ENCODE measurements at regions not wholly inside any gene's neighbourhood (a gene's known extent, or its start where the extent isn't known, plus 50 kb on each side); places are given as distances from the start of the nearest gene placed in this dataset.

DNA sequence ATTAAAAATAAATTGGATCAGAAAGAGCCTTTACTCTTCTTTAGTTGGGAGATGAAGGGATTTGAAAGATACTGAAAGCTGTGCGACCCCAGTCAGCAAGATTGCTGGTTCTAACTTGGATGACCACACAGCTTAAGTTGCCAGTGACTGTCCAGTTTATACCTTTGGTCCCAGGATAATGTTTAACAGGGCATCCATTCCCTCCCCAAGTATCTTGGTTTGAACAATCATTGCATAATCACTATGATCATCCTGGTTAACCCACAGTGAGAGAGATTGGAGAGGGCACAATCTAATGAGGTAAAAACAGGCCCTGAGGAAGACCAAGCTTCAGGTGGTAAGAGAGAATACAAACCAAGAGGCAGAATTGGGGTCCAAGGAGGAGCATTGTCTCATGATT lies 798.3 kb downstream of the MAFB start:
- Histone ChIP-seq H4K5ac (ENCODE audit: insufficient read length, low read depth, low read length) (no peak overlapping the region), H4K8ac (ENCODE audit: extremely low read depth, insufficient read depth, low read length) (no peak overlapping the region), H2BK12ac (ENCODE audit: low read depth, low read length) (no peak overlapping the region), H3K4ac (replicated peaks; ENCODE audit: insufficient read length, low read depth, low read length) (no peak overlapping the region), H4K91ac (replicated peaks; ENCODE audit: insufficient read length, low read length) (no peak overlapping the region), H2BK5ac (ENCODE audit: low read depth, low read length) (no peak overlapping the region), H2BK120ac (replicated peaks; ENCODE audit: low read depth, low read length) (no peak overlapping the region), H3K27ac (ENCODE audit: low read depth, low read length) (no peak overlapping the region), H2AK5ac (ENCODE audit: low read depth, low read length) (no peak overlapping the region), H3K9ac (replicated peaks in 1 of 4; ENCODE audit: extremely low read depth in 1 of 4, low read depth in 3 of 4, low read length in 3 of 4) (no peak overlapping the region), H3K4me2 (ENCODE audit: insufficient read depth in 1 of 2, low read depth in 2 of 2, low read length in 2 of 2) (no peak overlapping the region), H3K18ac (ENCODE audit: extremely low read depth, low read length) (no peak overlapping the region), H4K20me1 (replicated peaks in 1 of 2; ENCODE audit: control insufficient read depth in 1 of 2, insufficient read depth in 2 of 2, low read length in 2 of 2) (no peaks in the 10 kb centered on the region), H3K23me2 (ENCODE audit: low read depth, low read length) (no peaks in the 10 kb centered on the region), H2AFZ (ENCODE audit: low read length) (no peak overlapping the region), H3K79me2 (ENCODE audit: control insufficient read depth in 1 of 2, insufficient read depth in 2 of 2, low read length in 2 of 2) (no peaks in the 10 kb centered on the region), H2BK20ac (ENCODE audit: low read length) (no peak overlapping the region), H3K27me3 (replicated peaks in 1 of 4; ENCODE audit: control insufficient read depth in 3 of 4, extremely low read depth in 1 of 4, insufficient read depth in 3 of 4, low read length in 3 of 4) (no peaks in the 10 kb centered on the region), H3K4me3 (ENCODE audit: extremely low read depth in 1 of 4, insufficient read depth in 2 of 4, low read depth in 3 of 4, low read length in 4 of 4) (no peak overlapping the region), H2BK15ac (ENCODE audit: low read length) (no peak overlapping the region), H3K56ac (replicated peaks; ENCODE audit: insufficient read length, low read depth, low read length) (no peak overlapping the region), H3K36me3 (ENCODE audit: control insufficient read depth in 2 of 4, insufficient read depth in 4 of 4, low read length in 3 of 4) (no peaks in the 10 kb centered on the region), H3K14ac (ENCODE audit: insufficient read length) (no peak overlapping the region), H3K9me3 (ENCODE audit: insufficient read depth in 2 of 2, low read depth in 1 of 2, low read length in 1 of 2) (no peaks in the 10 kb centered on the region), H3K4me1 (replicated peaks in 1 of 4; ENCODE audit: control insufficient read depth in 3 of 4, insufficient read depth in 4 of 4, low read length in 3 of 4) (0 out of 7 replicates have a peak, but pooled peaks cover 0 to 3% (median 0%) of the 10 kb centered on the region in 4 experiments), H3K23ac (ENCODE audit: insufficient read length) (no peak overlapping the region), H3K79me1 (ENCODE audit: low read depth, low read length) (no peaks in the 10 kb centered on the region)
- 90% methylated on average over 1 of the region's 1 CpG; no CpG with 5 or more reads in 1 of the 2 experiments for WGBS, 2 experiments (ENCODE audit: extremely low coverage in 1 of 2, insufficient coverage in 1 of 2, insufficient read length in 1 of 2, insufficient replicate concordance in 2 of 2, low coverage in 1 of 2, low lambda C conversion rate in 2 of 2, missing lambda C conversion rate in 1 of 2)
- FAIRE-seq: no peak
- no peak for DNase-seq (ENCODE audit: low read depth in 1 of 2, low spot score in 2 of 2)
- ChIA-PET CTCF (ENCODE audit: partially characterized antibody) (interaction anchor here (0.6 to 1.1 kb wide), 3 partner anchors 17 to 851 kb away, joined by 3 to 5 read pairs (median 4); no protein-coding TSS in a partner anchor), POLR2A (ENCODE audit: partially characterized antibody) (no interaction called here)
- TF ChIP-seq RAD21 (IDR thresholded peaks at IDR 0.05 in 1 of 2, conservative IDR thresholded peaks at IDR 0.05 in 1 of 2; ENCODE audit: low read depth in 2 of 2, low read length in 2 of 2) (no peak), CREB1 (IDR thresholded peaks at IDR 0.05) (no peak), NRF1 (IDR thresholded peaks at IDR 0.05; ENCODE audit: low read depth, low read length) (no peak), TEAD4 (IDR thresholded peaks at IDR 0.05; ENCODE audit: low read depth, low read length) (no peak), EZH2 (IDR thresholded peaks at IDR 0.05; ENCODE audit: low read depth, low read length, severe bottlenecking) (no peak), KDM1A (IDR thresholded peaks at IDR 0.05; ENCODE audit: borderline replicate concordance, low read length) (no peak), KDM5A (IDR thresholded peaks at IDR 0.05; ENCODE audit: low read length) (no peak), JUND (IDR thresholded peaks at IDR 0.05; ENCODE audit: low read length) (no peak), CBX8 (IDR thresholded peaks at IDR 0.05; ENCODE audit: borderline replicate concordance, low read depth, low read length) (no peak), RFX5 (IDR thresholded peaks at IDR 0.05; ENCODE audit: borderline replicate concordance, low read depth, low read length) (no peak), GABPA (IDR thresholded peaks at IDR 0.05; ENCODE audit: borderline replicate concordance, insufficient read depth, low read length) (no peak)
- TF ChIP-seq, protein P1, sequence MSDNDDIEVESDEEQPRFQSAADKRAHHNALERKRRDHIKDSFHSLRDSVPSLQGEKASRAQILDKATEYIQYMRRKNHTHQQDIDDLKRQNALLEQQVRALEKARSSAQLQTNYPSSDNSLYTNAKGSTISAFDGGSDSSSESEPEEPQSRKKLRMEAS (IDR thresholded peaks at IDR 0.05): no peak
